Subcutaneous abdominal adipose tissue (tissue), 5 donors: ENCODE measurements at regions not wholly inside any gene's neighbourhood (a gene's known extent, or its start where the extent isn't known, plus 50 kb on each side); places are given as distances from the start of the nearest gene placed in this dataset.

Source experiments
- H3K27ac ChIP-seq: one replicate; pipeline ENCODE4 v1.7.0; 2013; ENCODE audit warnings: low read depth, mild to moderate bottlenecking, inconsistent platforms, low read length, moderate library complexity
- H3K27me3 ChIP-seq, 5 donors: one replicate each; pipeline ENCODE4 v1.7.0; 2013; ENCODE audit warnings: low read length in 5 of 5, inconsistent platforms in 1 of 5; ENCODE audit not compliant: control insufficient read depth in 5 of 5, insufficient read depth in 4 of 5
- H3K36me3 ChIP-seq, 5 donors: one replicate each; pipeline ENCODE4 v1.7.0; 2013; ENCODE audit warnings: low read length in 5 of 5; ENCODE audit not compliant: control insufficient read depth in 5 of 5, insufficient read depth in 5 of 5
- H3K4me1 ChIP-seq, 5 donors: one replicate each; pipeline ENCODE4 v1.7.0; 2013; ENCODE audit warnings: low read length in 5 of 5, mild to moderate bottlenecking in 3 of 5, moderate library complexity in 1 of 5; ENCODE audit not compliant: control insufficient read depth in 5 of 5, insufficient read depth in 5 of 5
- H3K4me3 ChIP-seq, 5 donors: one replicate each; pipeline ENCODE4 v1.7.0; 2013; ENCODE audit warnings: low read length in 5 of 5, low read depth in 1 of 5
- H3K9ac ChIP-seq, 5 donors: one replicate each; pipeline ENCODE4 v1.7.0; 2013; ENCODE audit warnings: low read length in 5 of 5, mild to moderate bottlenecking in 4 of 5, moderate library complexity in 3 of 5
- H3K9me3 ChIP-seq, 5 donors: one replicate each; pipeline ENCODE4 v1.7.0; 2013; ENCODE audit warnings: low read length in 5 of 5; ENCODE audit not compliant: control insufficient read depth in 5 of 5
- donor health status: healthy.
- donor health status: healthy.
- donor health status: healthy.
- donor health status: healthy.
- donor health status: healthy.

GRCh38 chr1:17927952-17928351, 172.8 kb downstream of the ACTL8 start:
- no peak overlapping the region for H3K4me3 ChIP-seq
- H3K9me3 ChIP-seq, result peaks cover 0 to 12% (median 9%) of the 10 kb centered on the region in 5 donors
- no peak overlapping the region for H3K9ac ChIP-seq
- H3K27ac ChIP-seq, result no peak overlapping the region
- peaks cover 14 to 66% (median 41%) of the 10 kb centered on the region in 5 donors for H3K27me3 ChIP-seq
- H3K4me1 ChIP-seq, result no peaks in the 10 kb centered on the region
- no peaks in the 10 kb centered on the region for H3K36me3 ChIP-seq

DNA sequence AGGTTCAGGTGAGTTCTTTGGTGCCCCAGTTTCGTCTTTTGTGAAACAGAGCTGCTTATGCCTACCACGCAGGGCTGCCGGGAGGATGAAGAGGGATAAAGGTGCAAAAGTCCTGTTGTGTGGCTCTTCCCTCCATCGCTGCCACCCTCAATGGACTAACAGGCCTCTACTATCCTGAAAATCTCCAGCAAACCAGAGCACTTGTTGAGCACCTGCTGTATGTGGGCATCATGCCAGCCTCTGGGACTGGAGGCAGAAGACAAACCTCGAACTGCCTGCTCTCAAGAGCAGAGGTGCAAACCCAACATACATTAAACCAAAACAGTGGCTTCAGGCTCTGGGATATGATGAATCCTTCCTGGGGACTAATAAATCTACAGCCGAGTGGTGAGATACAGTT, 174.1 kb downstream of the ACTL8 start:
- Histone ChIP-seq H3K4me3 (no peak overlapping the region), H3K4me1 (no peaks in the 10 kb centered on the region), H3K36me3 (no peaks in the 10 kb centered on the region), H3K9me3 (peaks cover 0 to 12% (median 9%) of the 10 kb centered on the region in 5 donors), H3K27me3 (peaks cover 14 to 64% (median 41%) of the 10 kb centered on the region in 5 donors), H3K9ac (no peak overlapping the region), H3K27ac (no peak overlapping the region)

DNA sequence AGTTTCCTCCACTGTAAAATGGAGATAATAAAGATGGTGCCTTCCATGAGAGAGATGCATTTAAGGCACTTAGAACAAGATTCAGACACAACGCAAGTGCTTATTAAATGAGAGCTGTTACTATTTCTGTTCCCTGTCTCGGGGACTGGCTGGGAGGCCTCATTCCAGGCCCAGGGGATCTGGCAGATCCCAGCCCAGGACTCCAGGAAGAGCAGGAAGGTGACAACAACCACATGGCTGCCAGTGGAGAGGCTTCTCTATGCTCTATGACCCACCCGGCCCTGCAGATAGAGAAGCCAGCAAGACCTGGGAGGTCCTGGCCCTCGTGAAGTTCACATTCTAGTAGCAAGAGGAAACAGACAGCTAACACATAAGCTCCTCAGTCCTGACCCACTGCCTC, 175.5 kb downstream of the ACTL8 start:
- no peaks in the 10 kb centered on the region for H3K4me1 ChIP-seq
- no peak overlapping the region for H3K27ac ChIP-seq
- H3K9me3 ChIP-seq, result peaks cover 0 to 12% (median 9%) of the 10 kb centered on the region in 5 donors
- H3K4me3 ChIP-seq, result no peak overlapping the region
- peaks cover 14 to 61% (median 38%) of the 10 kb centered on the region in 5 donors for H3K27me3 ChIP-seq
- H3K36me3 ChIP-seq, result no peaks in the 10 kb centered on the region
- no peak overlapping the region for H3K9ac ChIP-seq

GRCh38 chr1:17932164-17932563, 175.4 kb upstream of the IGSF21 start:
- peaks cover 14 to 48% (median 29%) of the 10 kb centered on the region in 5 donors for H3K27me3 ChIP-seq
- H3K4me1 ChIP-seq, result no peaks in the 10 kb centered on the region
- H3K9me3 ChIP-seq, result peaks cover 0 to 12% (median 9%) of the 10 kb centered on the region in 5 donors
- no peak overlapping the region for H3K27ac ChIP-seq
- no peak overlapping the region for H3K9ac ChIP-seq
- H3K36me3 ChIP-seq, result no peaks in the 10 kb centered on the region
- no peak overlapping the region for H3K4me3 ChIP-seq

DNA sequence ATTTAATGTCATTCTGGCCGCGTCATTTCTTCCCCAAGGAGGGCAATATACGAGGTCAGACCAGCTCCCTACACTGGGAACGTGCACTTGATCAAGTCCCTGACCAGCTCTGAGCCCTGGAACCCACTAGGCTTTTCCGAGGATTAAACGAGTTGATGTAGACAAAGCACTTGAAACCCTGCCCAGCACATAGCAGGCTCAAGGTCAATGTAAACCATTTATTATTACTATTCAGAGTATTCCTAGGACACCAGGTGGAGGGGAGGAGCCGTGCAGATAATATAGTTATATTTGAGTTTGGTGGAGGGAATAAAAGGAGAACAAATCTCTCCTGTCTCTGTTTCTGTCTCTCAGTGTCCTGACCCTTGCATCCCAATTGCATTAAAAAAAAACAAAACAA, 174.1 kb upstream of the IGSF21 start:
- Histone ChIP-seq H3K27ac (no peak overlapping the region), H3K9me3 (peaks cover 0 to 12% (median 9%) of the 10 kb centered on the region in 5 donors), H3K9ac (no peak overlapping the region), H3K36me3 (no peaks in the 10 kb centered on the region), H3K4me1 (no peaks in the 10 kb centered on the region), H3K4me3 (no peak overlapping the region), H3K27me3 (peaks cover 14 to 41% (median 23%) of the 10 kb centered on the region in 5 donors)

DNA sequence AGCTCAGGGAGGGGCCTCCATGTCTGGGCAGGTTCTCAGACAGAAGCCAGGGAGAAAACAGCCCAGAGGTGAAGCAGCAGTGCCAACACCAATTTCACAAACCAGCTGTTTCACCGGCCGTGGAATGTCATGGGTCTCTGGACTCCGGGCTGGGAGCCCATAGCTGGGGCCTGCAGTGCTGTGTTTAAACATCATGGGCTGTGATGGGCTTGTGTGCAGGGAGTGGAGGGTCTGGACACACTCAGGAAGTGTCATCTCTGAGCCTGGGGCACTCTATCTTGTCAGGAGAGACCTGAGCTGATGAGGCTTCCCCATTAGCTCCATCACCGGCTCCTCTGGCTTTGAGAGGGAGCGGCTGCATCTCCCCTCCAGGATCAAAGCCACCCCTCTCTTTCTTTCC, 173.6 kb upstream of the IGSF21 start:
- peaks cover 13 to 40% (median 22%) of the 10 kb centered on the region in 5 donors for H3K27me3 ChIP-seq

GRCh38 chr1:17935230-17935629, 172.4 kb upstream of the IGSF21 start:
- no peak overlapping the region for H3K9ac ChIP-seq
- H3K4me1 ChIP-seq, result no peaks in the 10 kb centered on the region
- no peak overlapping the region for H3K27ac ChIP-seq
- no peaks in the 10 kb centered on the region for H3K36me3 ChIP-seq
- H3K9me3 ChIP-seq, result peaks cover 0 to 12% (median 9%) of the 10 kb centered on the region in 5 donors
- peaks cover 9 to 29% (median 22%) of the 10 kb centered on the region in 5 donors for H3K27me3 ChIP-seq
- no peak overlapping the region for H3K4me3 ChIP-seq

More for the DNA sequence above, 173.6 kb upstream of the IGSF21 start:
- H3K9me3 ChIP-seq, result peaks cover 0 to 12% (median 9%) of the 10 kb centered on the region in 5 donors
- H3K36me3 ChIP-seq, result no peaks in the 10 kb centered on the region
- no peak overlapping the region for H3K9ac ChIP-seq
- H3K27ac ChIP-seq, result no peak overlapping the region
- H3K4me3 ChIP-seq, result no peak overlapping the region
- no peaks in the 10 kb centered on the region for H3K4me1 ChIP-seq

- H3K36me3 ChIP-seq, result no peaks in the 10 kb centered on the region
- H3K4me1 ChIP-seq, result no peaks in the 10 kb centered on the region
- H3K9me3 ChIP-seq, result no peaks in the 10 kb centered on the region
- peaks cover 0 to 25% (median 12%) of the 10 kb centered on the region in 5 donors for H3K27me3 ChIP-seq
- no peak overlapping the region for H3K27ac ChIP-seq
- H3K9ac ChIP-seq, result no peak overlapping the region
- H3K4me3 ChIP-seq, result no peak overlapping the region
These were observed 166.0 kb upstream of the IGSF21 start for GRCh38 chr1:17941431-17942189.

GRCh38 chr1:17943506-17943905, 164.1 kb upstream of the IGSF21 start:
- H3K4me3 ChIP-seq, result no peak overlapping the region
- peaks cover 4 to 27% (median 11%) of the 10 kb centered on the region in 5 donors for H3K27me3 ChIP-seq
- H3K9me3 ChIP-seq, result no peaks in the 10 kb centered on the region
- no peak overlapping the region for H3K27ac ChIP-seq
- no peaks in the 10 kb centered on the region for H3K4me1 ChIP-seq
- no peaks in the 10 kb centered on the region for H3K36me3 ChIP-seq
- no peak overlapping the region for H3K9ac ChIP-seq

DNA sequence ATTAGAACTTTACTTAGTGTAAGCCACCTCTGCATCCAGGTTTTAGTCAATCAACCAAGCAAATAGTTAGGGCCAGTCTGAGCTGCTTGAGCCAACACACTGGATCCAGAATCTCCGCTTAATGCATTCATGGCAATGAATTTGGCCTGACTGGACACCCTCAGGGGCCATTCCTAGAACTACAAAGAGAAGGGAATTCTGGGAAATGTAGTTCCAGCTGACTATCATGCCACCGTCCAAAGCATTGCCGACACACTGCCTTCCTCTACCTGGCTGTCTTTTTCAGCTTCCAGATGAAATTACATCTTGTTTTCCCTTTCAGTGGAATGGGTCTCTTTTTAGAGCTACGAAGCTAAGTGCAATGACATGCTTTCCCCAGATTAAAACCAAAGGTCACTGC, 163.0 kb upstream of the IGSF21 start:
- Histone ChIP-seq H3K9ac (no peak overlapping the region), H3K27me3 (peaks cover 4 to 27% (median 12%) of the 10 kb centered on the region in 5 donors), H3K27ac (no peak overlapping the region), H3K4me1 (no peaks in the 10 kb centered on the region), H3K36me3 (no peaks in the 10 kb centered on the region), H3K4me3 (no peak overlapping the region), H3K9me3 (no peaks in the 10 kb centered on the region)
